Esophagus muscularis mucosa (tissue), 4 donors: ENCODE measurements at regions not wholly inside any gene's neighbourhood (a gene's known extent, or its start where the extent isn't known, plus 50 kb on each side); places are given as distances from the start of the nearest gene placed in this dataset.

Experiments
- EP300 ChIP-seq: sonication (generic); formaldehyde crosslinking; IDR thresholded peaks from one replicate; pipeline ENCODE4 v1.6.1; 2017; ENCODE audit warnings: antibody characterized with exemption
- POLR2A ChIP-seq: fragments of 450-650 bp; IDR thresholded peaks from one replicate; pipeline ENCODE4 v1.6.1; 2017; ENCODE audit warnings: antibody characterized with exemption, moderate library complexity, mild to moderate bottlenecking, low read depth
- POLR2AphosphoS5 ChIP-seq, 2 donors: sonication (generic); formaldehyde crosslinking; IDR thresholded peaks; one replicate each; pipeline ENCODE4 v1.6.1; 2017; ENCODE audit warnings: antibody characterized with exemption in 2 of 2
- TF ChIP-seq, protein P1 (sequence below), 3 experiments: fragments of 200-600 bp in 2 of 3; fragments of 450-650 bp in 1 of 3; sonication (generic) in 2 of 3; IDR thresholded peaks; one replicate each; pipeline ENCODE4 v1.5.1; 2017 to 2019; ENCODE audit warnings: antibody characterized with exemption in 3 of 3, mild to moderate bottlenecking in 2 of 3, moderate library complexity in 1 of 3

DNA sequence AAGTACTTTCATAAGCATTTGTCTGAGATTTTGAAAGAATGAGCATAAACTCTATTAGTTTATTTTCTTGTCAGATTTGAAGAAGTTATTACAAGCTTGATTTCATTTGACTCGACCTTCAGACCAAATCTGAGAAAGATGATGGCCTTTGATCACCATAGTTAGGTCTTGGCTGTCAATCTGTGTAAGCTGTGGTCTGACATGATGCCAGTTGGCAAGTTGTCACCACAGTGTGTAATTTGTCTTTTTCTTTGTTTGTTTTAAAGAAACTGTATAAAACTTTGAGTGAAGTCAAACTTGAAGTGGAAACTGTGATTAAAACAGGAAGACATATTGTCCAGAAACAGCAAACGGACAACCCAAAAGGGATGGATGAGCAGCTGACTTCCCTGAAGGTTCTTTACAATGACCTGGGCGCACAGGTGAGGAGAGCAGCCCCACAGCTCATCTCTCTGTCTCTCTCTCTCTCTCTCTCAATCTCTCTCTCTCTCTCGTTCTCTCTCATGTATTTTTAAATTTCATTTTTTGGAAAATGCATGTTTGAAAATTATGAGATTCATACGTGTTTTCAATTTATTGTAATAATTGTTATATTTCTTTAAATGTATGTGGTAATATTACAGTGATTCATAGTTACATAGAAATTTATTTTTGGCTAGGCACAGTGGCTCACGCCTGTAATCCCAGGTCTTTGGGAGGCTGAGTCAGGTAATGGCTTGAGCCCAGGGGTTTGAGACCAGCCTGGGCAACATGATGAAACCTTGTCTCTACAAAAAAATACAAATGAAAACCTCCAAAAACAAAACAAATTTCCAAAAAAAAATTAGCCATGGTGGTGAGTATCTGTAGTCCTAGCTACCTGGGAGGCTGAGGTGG is 208.1 kb downstream of the UTRN start:
- TF ChIP-seq, protein P1, sequence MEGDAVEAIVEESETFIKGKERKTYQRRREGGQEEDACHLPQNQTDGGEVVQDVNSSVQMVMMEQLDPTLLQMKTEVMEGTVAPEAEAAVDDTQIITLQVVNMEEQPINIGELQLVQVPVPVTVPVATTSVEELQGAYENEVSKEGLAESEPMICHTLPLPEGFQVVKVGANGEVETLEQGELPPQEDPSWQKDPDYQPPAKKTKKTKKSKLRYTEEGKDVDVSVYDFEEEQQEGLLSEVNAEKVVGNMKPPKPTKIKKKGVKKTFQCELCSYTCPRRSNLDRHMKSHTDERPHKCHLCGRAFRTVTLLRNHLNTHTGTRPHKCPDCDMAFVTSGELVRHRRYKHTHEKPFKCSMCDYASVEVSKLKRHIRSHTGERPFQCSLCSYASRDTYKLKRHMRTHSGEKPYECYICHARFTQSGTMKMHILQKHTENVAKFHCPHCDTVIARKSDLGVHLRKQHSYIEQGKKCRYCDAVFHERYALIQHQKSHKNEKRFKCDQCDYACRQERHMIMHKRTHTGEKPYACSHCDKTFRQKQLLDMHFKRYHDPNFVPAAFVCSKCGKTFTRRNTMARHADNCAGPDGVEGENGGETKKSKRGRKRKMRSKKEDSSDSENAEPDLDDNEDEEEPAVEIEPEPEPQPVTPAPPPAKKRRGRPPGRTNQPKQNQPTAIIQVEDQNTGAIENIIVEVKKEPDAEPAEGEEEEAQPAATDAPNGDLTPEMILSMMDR (IDR thresholded peaks at IDR 0.05), result no peak
- TF ChIP-seq POLR2A, result no peak
- no peak for TF ChIP-seq POLR2AphosphoS5 (IDR thresholded peaks at IDR 0.05)
- TF ChIP-seq EP300, result no peak
